Adrenal gland (tissue), 9 donors: ENCODE measurements at regions not wholly inside any gene's neighbourhood (a gene's known extent, or its start where the extent isn't known, plus 50 kb on each side); places are given as distances from the start of the nearest gene placed in this dataset.

Experiments used
- DNase-seq, 7 donors: peaks; one replicate each; pipeline ENCODE4 v3.0.0-alpha.2; 2019 to 2020
- H3K27ac ChIP-seq, 5 donors: fragments of 200-600 bp; sonication (generic) in 4 of 5; 1 replicate in 3 of 5; 2 replicates in 2 of 5; pipeline versions ENCODE4 v1.5.1 to v1.8.0; 2016 to 2020; ENCODE audit warnings: mild to moderate bottlenecking in 1 of 5
- H3K27me3 ChIP-seq: fragments of 200-600 bp; 2 replicates; pipeline ENCODE4 v1.8.0; 2021
- H3K36me3 ChIP-seq, 2 donors: fragments of 200-600 bp; replicated peaks in 1 of 2; 1 replicate in 1 of 2; 2 replicates in 1 of 2; pipeline versions ENCODE4 v1.5.1 to v1.8.0; 2018 to 2022
- H3K4me1 ChIP-seq, 2 donors: fragments of 200-600 bp; replicated peaks in 1 of 2; 1 replicate in 1 of 2; 2 replicates in 1 of 2; pipeline versions ENCODE4 v1.5.1 to v1.8.0; 2018 to 2021
- H3K4me3 ChIP-seq, 4 donors: fragments of 200-600 bp; sonication (generic) in 3 of 4; one replicate each; pipeline ENCODE4 v1.5.1; 2016 to 2018
- H3K9me3 ChIP-seq, 3 donors: fragments of 200-600 bp; sonication (generic) in 1 of 3; replicated peaks in 1 of 3; 1 replicate in 2 of 3; 2 replicates in 1 of 3; pipeline versions ENCODE4 v1.5.1 to v1.8.0; 2016 to 2021
- POLR2A ChIP-seq, 2 donors: fragments of 450-650 bp; IDR thresholded peaks; one replicate each; pipeline ENCODE4 v1.6.1; 2017; ENCODE audit warnings: antibody characterized with exemption in 2 of 2, mild to moderate bottlenecking in 2 of 2, moderate library complexity in 1 of 2
- whole genome bisulfite sequencing, 4 donors: extraction: QIAGEN DNeasy Blood & Tissue Kit in 2 of 4; methylation state at CpG; one replicate each; pipeline versions ENCODE4 v1.1.5 to v1.1.7; 2013 to 2017; 5-methylcytosine and 5-hydroxymethylcytosine counted together
- intact Hi-C, 2 donors: fragments of 100-400 bp; cut with DNase I; formaldehyde crosslinking; loops; one replicate each; pipeline versions ENCODE4 v1.14.1 to v1.15.0; 2022 to 2023
- TF ChIP-seq, protein P1 (sequence below), 6 experiments: fragments of 450-650 bp in 4 of 6; fragments of 200-600 bp in 2 of 6; sonication (generic) in 1 of 6; IDR thresholded peaks; 1 replicate in 5 of 6; 2 replicates in 1 of 6; pipeline versions ENCODE4 v1.5.1 to v1.8.0; 2016 to 2021; ENCODE audit warnings: antibody characterized with exemption in 6 of 6, mild to moderate bottlenecking in 2 of 6, moderate library complexity in 1 of 6
- donor health status: healthy with polysubstance abuse.
- donor health status: Bipolar disorder and iron deficiency.
- donor health status: DM: yes; HTN: yes; CAD: no.
- donor health status: DM: no; HTN: no; CAD: no.
- donor health status: DM: no; HTN: no; CAD: no.

DNA sequence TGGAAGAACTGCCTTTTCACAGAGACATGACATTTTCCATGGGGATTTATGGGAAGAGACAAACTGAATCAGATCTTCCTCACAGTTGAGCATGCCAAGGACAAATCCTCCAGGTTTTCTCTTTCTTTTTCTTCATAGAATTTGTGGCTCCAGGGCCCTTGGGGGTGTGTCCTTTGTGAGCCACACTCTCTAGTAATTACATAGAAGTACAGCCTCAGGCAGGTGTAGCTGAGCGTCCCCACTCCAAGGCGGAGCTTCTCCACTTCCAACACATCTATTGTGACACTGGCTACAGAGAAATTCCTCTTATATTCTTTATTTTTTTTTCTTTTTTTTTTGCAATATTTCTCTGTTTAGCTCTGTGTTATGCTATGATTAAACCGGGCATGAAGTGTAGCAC, 420.5 kb upstream of the CD180 start:
- no peaks in the 10 kb centered on the region for H3K36me3 ChIP-seq
- no peaks in the 10 kb centered on the region for H3K9me3 ChIP-seq
- intact Hi-C loops, result no loop called here
- peaks cover 0 to 14% of the 10 kb centered on the region in 2 donors for H3K4me1 ChIP-seq
- 73 to 76% (median 75%) methylated on average over 3 of the region's 3 CpGs for WGBS, 4 donors
- no peak overlapping the region for H3K4me3 ChIP-seq
- H3K27ac ChIP-seq, result no peak overlapping the region
- no peaks in the 10 kb centered on the region for H3K27me3 ChIP-seq
- no peak for DNase-seq
- no peak for TF ChIP-seq POLR2A (IDR thresholded peaks at IDR 0.05)
- TF ChIP-seq, protein P1, sequence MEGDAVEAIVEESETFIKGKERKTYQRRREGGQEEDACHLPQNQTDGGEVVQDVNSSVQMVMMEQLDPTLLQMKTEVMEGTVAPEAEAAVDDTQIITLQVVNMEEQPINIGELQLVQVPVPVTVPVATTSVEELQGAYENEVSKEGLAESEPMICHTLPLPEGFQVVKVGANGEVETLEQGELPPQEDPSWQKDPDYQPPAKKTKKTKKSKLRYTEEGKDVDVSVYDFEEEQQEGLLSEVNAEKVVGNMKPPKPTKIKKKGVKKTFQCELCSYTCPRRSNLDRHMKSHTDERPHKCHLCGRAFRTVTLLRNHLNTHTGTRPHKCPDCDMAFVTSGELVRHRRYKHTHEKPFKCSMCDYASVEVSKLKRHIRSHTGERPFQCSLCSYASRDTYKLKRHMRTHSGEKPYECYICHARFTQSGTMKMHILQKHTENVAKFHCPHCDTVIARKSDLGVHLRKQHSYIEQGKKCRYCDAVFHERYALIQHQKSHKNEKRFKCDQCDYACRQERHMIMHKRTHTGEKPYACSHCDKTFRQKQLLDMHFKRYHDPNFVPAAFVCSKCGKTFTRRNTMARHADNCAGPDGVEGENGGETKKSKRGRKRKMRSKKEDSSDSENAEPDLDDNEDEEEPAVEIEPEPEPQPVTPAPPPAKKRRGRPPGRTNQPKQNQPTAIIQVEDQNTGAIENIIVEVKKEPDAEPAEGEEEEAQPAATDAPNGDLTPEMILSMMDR (IDR thresholded peaks at IDR 0.05), result no peak

DNA sequence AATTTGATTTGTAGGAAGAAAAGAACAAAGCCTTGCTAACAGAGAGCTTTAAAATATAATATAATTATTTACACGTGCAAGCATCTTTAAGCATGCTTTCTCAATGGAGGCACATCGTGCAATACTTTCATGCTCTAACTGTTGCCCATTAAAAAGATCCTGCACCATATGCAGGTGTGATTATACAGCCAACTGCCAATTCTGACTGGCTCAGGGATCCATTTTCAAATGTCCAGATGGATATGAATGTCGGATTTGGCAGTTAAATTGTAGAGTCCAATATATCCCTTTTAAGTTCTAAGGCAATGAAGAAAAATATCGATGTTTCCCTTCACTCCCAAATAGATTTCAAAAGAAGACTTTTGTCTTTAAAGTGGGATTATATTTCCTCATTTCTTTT, 416.4 kb upstream of the CD180 start:
- H3K27me3 ChIP-seq, result no peaks in the 10 kb centered on the region
- H3K9me3 ChIP-seq, result no peaks in the 10 kb centered on the region
- H3K4me1 ChIP-seq, result no peaks in the 10 kb centered on the region
- TF ChIP-seq POLR2A (IDR thresholded peaks at IDR 0.05), result no peak
- TF ChIP-seq, protein P1 (IDR thresholded peaks at IDR 0.05), result no peak
- 75 to 81% (median 78%) methylated on average over 4 of the region's 4 CpGs for WGBS, 4 donors
- no peaks in the 10 kb centered on the region for H3K36me3 ChIP-seq
- H3K4me3 ChIP-seq, result no peak overlapping the region
- H3K27ac ChIP-seq, result no peak overlapping the region
- no peak for DNase-seq
- intact Hi-C loops, result no loop called here

DNA sequence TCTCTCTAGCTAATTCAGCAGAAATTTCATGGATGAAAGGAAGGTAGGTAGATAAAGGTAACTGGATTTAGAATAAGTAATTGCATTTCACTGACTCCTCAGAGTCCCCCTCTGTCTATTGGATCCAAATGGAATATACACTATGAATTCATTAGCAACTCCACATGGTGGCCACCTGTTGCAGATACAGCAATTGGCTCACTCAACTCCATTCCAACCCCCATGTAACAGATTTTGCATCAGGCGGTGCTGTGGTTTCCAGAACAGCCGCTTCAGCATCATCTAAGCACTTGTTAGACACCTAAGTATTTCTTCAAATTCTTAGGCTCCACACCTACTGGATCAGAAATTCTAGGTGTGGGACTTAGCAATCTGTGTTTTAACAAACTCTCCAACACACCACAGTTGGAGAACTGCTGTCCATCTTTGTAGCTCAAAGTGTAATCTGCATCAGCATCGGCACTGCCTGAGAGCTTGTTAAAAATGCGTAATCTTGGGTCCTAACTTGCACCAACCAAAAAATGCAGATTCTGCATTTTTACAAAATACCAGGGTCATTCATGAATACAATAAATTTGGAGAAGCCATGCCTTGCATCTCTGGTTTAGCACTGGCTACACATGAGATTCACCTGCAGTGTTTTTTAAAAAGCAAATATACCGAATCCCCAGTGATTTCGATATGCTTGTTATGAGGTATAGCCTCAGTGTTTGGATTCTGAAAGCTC, 413.8 kb upstream of the CD180 start:
- intact Hi-C loops, result no loop called here
- Histone ChIP-seq H3K27me3 (no peaks in the 10 kb centered on the region), H3K36me3 (no peaks in the 10 kb centered on the region), H3K4me3 (no peak overlapping the region), H3K4me1 (no peaks in the 10 kb centered on the region), H3K9me3 (no peaks in the 10 kb centered on the region), H3K27ac (no peak overlapping the region)
- WGBS, 4 donors, result 75 to 93% (median 89%) methylated on average over 6 of the region's 6 CpGs
- DNase-seq, result no peak
- TF ChIP-seq POLR2A (IDR thresholded peaks at IDR 0.05), result no peak
- TF ChIP-seq, protein P1 (IDR thresholded peaks at IDR 0.05), result no peak

DNA sequence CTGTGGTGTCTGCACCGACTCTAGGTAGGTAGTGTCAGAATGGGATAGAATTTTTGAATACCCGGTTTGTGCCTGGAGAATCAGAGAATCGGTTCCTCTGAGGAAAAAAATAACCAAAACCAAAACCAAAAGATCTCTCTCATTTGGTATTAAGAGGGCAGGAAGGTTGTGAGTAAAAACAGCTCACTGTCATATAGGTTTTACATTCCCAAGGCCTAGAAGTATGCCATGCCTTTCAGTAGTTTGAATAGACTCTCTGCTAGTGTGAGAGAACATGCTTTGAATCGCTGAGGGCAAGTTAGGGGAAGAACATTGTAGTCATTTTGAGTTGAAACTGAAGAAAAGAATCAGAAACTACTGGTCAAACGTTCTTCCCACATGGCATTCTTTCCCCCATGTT, 411.4 kb upstream of the CD180 start:
- no peaks in the 10 kb centered on the region for H3K4me1 ChIP-seq
- TF ChIP-seq POLR2A (IDR thresholded peaks at IDR 0.05), result no peak
- H3K27ac ChIP-seq, result no peak overlapping the region
- no peaks in the 10 kb centered on the region for H3K27me3 ChIP-seq
- no peak for DNase-seq
- 75 to 79% (median 78%) methylated on average over 5 of the region's 5 CpGs for WGBS, 4 donors
- no peaks in the 10 kb centered on the region for H3K9me3 ChIP-seq
- no peak overlapping the region for H3K4me3 ChIP-seq
- H3K36me3 ChIP-seq, result no peaks in the 10 kb centered on the region
- intact Hi-C loops, result no loop called here

DNA sequence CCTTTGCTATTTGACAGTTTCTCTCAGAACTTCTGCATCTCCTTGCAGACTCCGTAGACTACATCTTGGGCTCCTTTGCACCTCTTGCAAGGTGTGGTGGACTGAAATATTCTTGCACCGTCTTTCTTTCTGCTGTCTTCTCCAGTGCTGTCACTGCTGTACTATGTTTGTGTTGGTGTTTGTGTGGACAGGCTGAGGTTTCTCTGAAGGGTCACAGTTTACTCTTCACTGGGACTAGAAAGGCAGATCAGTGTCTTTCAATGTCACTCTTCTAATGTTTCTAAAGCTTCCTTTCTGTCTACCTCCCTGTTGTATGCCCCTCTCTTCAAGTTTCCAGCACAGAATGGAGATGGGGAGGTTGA, 410.0 kb upstream of the CD180 start:
- Histone ChIP-seq H3K36me3 (no peaks in the 10 kb centered on the region), H3K4me1 (no peaks in the 10 kb centered on the region), H3K9me3 (no peaks in the 10 kb centered on the region), H3K4me3 (no peak overlapping the region), H3K27ac (no peak overlapping the region), H3K27me3 (no peaks in the 10 kb centered on the region)
- intact Hi-C loops, result no loop called here
- whole genome bisulfite sequencing, 4 donors, result 74 to 83% (median 80%) methylated on average over 2 of the region's 2 CpGs
- DNase-seq, result no peak
- TF ChIP-seq, protein P1 (IDR thresholded peaks at IDR 0.05), result no peak
- TF ChIP-seq POLR2A (IDR thresholded peaks at IDR 0.05), result no peak
